Stimulated activated CD8-positive, alpha-beta memory T cell treated with anti-CD3 and anti-CD28 coated beads, Interleukin-15, amount 100 ng/mL, for 1 hour (primary cell): ENCODE measurements at regions not wholly inside any gene's neighbourhood (a gene's known extent, or its start where the extent isn't known, plus 50 kb on each side); places are given as distances from the start of the nearest gene placed in this dataset.

Experiments used
- DNase-seq: peaks from one replicate; pipeline ENCODE4 v3.0.0-alpha.2; 2020; ENCODE audit warnings: low read depth

DNA sequence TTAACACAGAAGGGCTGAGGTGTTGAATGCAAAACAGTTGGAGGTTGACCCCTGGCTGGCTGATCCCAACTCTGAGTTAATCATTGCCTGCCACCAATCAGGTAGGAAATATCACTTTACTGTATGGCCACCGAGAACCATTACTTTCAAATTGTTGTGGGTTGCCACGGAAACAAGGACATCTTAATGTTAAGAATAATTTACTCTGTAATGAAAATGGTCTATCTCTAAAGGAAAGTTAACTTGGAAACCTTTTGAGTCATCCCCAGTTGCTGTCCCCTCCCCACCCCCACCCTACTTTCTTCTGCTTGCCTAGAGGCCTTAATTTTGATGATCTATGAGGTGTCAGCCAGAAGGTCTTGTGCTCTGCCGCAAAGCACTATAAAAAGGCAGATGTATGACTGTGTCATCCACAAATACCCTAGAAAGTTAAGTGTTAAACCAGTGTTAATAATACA is 78.7 kb upstream of the SNRK start:
- DNase-seq: no peak

DNA sequence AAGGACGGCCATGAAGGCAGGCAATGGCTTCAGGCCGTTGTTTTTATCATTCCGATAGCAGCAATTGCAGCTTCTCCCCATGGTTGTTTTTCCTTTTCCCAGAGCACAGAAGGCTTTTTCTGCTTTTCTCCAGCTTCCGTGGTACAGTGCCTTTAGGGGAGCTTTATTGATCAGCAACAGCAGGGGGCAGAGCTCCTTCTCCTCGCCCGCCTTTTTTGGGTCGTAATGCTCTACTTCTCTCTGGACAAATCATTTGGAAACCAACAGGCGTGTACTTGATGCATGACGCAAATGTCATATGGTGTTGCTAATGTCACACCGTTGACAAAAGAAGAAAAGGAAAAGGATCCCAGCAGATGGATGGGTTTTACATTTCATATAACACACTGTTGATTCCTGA is 79.7 kb upstream of the SNRK start:
- DNase-seq: no peak

DNA sequence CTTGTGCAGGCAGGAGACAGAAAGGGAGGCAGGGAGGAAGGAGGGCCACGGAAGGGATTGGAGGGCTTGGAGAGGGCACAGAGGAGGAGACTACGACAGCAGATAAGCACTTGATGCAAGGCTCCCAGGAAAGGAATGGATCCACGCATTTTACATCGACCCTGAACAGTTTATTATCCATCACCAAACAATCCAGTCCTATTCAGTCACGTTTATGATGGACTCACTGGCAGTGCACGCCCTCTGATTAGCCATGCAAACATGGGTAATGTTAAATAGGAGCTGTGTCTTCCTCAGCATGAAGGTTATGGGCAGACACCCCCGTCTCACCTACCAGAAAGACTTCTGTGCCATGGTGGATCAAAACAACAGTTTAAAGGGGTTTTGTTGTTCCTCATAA is 80.2 kb upstream of the SNRK start:
- no peak for DNase-seq

DNA sequence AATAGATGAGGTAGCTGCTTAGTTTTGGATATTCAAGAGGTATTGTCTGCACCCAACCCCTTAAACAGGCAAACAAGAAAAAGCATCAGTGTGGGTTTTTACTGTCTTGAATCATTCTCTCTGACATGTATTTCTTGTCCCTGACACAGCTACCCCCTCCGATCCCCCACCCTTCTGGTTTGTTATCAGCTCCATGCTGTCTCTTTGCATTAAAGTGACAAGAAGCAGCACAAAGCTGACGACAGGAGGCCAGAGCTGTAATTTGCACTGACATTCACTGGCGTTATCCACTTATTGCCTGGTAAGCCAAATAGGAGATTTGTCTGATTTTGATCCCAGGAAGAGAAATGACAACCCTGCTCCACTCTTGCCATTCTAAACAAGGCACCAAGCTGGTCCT is 83.3 kb upstream of the SNRK start:
- no peak for DNase-seq

DNA sequence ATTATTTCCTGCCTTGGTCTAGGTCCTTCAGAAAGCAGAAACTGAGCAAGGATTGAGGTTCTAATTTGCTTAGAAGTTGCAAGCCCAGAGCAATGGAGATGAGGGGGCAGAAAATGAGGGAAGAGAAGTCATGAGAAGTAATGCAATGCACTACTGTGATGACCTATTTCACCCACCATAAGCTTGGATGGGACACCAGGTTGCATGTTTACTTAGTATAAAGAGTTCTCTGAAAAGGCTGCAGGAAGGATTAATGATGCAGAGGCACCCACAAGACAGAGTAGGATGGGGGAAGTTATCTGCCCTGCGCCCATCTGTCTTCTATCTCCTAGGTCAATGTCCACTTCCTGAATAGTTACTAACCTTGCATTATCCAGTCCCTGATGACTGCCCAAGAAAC is 84.8 kb upstream of the SNRK start:
- DNase-seq: no peak

DNA sequence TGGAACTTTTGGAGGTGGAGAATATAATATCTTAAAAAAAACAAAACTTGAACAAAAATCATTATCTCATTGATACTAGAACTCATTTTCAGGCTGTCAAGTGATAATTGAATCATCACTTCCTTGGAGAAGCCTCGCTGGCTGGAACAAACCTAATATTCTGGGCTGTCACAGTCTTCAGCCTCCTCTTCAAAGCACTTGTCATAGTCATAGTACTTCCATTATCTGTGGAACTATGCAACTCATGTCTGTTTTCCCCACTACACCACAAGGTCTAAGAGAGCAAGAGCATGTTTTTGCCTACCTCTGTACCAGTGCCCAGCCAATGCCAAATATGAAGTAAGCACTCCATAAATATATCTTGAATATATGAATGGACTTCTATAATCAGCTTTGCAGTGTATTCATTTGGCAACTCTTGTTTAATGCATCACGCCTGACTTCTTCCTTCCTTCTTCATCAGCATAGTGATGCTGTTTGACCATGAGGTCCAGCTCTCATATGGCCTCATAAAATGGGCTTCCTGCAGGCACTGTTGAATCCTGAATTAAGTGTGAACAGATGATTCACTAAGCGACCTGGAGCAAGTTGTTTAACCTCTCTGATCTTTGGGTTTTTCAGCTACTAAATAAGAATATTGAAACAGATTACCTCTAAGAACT is 86.6 kb upstream of the SNRK start:
- no peak for DNase-seq

DNA sequence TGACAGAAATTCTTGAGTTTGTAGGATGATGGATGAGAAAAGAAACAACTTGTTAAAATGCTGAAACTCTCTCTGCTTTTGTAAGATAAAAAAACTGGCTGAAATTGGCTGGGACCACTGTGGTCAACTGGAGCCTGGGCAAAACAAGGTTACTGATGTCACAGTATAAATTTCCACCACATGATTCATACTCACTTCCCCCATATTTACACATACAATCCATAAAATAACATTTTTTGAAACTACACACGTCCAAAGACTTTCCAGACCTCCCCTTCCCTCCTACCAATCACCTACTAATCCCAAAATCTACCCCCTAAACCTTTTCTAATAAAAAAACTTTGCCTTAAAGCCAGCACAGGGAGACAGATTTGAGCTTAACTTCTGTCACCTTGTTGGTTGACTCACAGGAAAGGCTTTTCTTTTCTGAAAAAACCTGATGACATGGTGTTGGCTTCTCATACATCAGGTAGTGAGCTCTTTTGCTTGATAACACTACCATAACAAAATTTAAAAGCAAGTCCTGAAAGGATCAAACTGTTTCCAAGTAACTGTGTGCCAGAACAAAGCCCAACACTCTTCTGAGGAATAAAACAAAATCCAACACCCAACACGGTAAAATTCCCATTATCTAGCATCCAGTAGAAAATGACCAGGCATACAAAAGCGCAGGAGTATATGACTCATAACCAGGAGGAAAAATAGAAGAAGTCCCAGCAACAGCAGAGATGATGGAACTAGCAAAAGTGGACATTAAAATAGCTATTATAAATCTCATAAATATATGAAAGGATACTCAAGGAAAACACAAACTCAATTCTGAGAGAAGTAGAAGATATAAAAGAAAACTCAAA is 87.3 kb upstream of the SNRK start:
- no peak for DNase-seq

DNA sequence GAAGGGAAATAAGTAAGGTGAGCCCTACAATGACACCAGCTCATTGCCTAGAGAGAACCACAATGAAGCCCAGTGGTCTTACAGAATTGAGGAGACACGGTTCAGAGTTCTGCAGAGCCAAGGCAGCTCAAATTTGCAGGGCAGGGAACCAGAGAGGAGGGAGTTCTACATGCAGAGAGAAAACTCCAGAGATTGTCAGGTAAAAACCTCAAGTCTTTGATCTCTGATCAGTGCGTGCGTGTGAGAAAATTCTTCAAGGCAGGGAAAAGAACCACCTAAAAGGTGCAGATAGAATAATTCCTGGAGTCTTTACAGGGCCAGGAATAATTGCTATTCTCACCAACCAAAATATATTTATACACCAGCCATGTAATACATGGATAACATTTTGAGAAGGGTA is 88.0 kb upstream of the SNRK start:
- DNase-seq: no peak

DNA sequence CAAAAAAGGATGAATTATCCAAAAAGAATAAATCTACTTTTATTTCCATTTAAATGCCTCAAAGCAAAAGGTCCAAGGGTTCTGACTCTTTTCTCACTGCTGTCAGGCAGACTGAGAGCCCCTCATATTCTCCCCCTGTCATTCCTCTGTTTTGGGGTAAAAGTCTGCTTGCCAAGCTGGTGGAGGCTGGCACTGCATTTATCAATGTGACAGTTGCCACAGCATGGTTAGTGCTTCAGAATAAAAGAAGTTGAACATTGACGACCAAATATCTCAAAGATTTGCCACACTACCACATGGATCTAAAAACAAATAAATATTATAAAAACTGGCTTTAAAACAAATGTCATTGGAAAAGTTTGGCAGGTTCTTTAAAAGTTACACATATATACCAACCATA is 89.2 kb upstream of the SNRK start:
- no peak for DNase-seq

DNA sequence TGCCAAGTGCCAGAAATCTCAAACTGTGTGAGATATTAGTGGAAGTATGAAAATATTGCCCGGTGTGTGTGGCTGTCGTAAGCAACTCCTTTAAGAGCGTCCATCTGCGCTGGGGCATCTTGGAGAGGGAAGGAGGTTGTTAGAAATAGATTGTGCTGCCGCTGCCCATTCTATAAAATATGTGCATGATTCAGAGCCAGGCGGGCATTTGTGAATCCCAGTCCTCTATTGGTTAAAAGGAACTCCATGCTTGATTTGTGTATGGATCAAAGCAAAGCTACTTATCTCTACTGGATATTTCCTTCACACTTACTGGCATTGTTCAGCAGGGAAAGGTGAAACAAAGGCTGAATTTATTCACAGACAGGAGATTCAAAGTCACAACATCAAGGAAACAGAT is 89.6 kb upstream of the SNRK start:
- DNase-seq: no peak

DNA sequence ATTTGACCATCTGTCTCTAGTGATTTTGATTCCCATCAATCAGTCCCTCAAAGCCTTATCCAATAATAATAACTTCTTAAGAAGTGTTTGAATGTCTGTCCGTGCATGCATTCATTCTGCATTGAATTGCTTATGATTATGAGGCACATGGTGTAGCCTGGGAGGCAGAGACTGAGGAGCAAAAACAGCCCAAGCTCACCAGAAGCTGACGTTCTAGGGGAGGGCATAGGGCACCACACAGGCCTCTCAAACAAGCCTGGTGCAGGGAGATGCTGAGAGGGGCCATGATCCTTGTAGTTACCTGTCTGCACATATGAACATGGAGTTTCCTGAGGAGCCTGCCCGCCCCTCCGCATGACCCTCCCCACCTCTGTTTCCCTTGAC is 89.2 kb upstream of the POMGNT2 start:
- DNase-seq: no peak

DNA sequence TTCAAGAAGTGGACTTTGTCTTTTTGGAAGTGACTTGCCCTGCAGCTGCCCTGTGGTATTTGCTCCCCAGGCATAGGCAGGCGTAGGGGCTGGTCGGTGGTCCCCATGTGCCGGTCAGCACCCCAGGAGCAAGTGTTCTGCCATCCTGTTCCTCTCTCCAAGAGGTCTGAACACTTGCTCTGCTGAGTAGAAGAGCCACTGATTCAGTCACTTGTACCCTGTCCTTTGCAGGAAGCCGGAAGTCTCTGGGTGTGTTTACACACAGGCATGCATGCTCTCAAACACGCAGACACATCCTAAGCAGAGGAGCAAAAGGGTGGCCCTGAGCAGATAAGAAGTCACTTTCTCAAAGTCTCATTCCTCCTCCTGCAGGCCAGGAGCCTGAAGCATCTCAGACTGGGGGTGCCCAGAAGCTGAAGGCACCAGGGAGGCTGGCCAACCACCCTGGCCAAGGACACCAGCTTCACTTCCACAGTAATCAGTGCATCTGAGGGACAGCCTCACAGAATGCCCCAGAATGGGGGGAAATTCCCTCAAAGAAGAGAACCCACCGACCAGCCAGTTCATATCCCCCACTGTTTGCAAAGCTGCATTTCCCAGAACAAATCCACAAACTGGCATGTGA is 88.7 kb upstream of the POMGNT2 start:
- DNase-seq: no peak

DNA sequence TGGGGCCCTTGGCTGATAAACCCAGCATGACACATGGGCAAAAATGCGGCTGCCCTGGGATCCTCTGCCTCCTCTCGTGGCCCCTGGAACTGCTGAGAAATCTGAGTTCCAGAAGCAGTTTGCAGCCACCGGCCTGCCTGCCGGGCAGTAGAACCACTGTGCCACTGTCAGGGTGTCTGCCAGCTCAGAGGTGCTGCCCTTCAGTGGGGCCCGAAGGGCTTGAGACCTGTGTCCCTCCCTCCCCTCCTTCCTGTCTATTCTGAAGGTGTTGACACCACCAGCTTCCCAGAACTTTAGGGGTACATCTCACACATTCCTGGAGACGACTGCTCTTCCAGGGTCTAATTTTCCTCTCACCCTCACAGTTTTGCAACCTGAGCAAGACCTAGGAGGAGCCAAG is 88.2 kb upstream of the POMGNT2 start:
- DNase-seq: no peak

DNA sequence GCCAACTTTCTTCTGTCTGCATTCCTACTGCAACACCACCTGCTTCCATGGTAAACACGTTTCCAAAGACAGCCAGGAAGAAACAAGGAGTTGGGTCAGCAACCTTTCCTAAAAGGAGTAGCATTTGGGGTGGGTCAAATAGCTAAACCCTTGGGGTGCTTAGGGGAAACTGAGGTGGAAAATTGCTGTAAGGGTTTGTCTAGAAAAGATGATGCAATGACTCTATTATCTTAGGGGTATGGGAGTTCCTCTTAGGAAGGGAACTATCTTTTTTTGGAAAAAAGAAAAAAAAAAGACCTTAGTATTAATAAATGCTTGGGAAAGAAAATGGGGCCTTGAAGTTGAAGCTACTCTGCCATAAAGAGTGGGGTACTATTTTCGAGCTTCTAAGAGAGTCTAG is 86.1 kb upstream of the POMGNT2 start:
- DNase-seq: no peak

DNA sequence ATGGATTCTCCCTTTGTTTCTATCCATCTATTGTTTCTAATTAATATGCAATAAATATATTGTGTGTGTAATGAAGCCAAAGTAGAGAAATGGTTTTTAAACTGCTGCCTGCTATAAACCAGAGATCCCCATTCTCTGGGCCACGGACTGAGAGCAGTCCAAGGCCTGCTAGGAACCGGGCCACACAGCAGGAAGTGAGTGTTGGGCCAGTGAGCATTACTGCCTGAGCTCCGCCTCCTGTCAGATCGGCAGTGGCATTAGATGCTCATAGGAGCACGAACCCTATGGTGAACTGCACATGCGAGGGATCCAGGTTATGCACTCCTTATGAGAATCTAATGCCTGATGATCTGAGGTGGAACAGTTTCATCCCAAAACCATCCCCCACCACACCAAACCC is 85.2 kb upstream of the POMGNT2 start:
- no peak for DNase-seq

DNA sequence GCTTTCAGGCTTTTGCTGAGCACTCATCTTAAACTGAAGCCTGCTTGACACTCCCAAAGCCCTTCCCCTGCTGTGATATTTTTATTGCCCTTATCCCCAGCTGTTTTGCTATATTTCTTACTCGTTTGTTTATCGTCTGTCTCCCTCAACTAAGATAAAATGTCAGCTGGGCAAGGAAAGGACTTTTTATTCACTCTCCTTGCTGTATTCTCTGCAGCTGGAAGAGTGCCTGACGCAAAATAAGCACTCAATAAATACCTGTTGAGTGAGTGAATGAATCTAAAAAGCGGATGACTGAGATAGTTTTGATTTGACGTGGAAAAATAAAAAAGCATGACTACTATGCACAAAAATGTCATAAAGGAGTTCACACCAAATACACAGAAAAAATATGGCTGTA is 84.8 kb upstream of the POMGNT2 start:
- no peak for DNase-seq

DNA sequence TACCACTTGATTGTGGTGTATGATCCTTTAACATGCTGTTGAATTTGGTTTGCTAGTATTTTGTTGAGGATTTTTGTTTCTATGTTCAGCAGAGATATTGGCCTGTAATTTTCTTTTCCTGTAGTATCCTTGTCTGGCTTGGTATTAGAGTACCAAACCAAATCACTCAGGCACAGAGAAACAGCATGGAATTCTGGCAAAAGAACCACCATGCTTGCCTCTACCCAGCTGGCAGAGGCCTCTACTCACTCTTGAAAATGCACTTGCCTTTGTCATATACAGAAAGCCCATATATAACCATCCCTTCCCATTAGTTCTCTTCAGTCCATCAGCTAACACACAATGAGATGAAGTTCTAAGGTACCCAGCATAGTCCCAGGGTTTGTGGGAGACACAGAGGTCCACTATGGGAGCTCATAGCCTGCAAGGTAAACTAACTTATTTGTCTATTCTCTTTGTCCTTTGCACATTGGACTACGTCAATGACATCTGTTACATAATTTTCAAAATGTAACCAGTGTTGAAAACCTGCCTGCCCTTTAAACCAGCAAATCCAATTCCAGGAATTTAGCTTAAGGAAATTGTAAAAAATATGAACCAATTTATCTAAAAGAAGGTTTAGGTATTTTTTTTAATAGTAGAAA is 82.1 kb upstream of the POMGNT2 start:
- DNase-seq: no peak

DNA sequence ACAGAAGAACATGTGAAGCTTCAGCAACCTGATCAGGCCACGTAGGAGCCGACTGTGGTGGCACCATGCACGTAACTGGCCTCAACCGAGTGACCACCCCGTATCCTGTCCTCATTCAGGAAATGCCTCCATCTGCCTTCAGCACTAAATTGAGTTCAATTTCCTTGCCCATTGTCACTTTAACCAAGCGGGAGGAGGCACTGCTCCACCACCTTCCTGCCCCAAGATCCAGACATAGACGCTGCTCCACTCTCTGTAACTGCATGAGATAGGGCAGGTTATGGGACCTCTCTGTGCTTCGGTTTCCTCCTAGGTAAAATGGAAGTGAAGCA is 80.1 kb upstream of the POMGNT2 start:
- DNase-seq: no peak

DNA sequence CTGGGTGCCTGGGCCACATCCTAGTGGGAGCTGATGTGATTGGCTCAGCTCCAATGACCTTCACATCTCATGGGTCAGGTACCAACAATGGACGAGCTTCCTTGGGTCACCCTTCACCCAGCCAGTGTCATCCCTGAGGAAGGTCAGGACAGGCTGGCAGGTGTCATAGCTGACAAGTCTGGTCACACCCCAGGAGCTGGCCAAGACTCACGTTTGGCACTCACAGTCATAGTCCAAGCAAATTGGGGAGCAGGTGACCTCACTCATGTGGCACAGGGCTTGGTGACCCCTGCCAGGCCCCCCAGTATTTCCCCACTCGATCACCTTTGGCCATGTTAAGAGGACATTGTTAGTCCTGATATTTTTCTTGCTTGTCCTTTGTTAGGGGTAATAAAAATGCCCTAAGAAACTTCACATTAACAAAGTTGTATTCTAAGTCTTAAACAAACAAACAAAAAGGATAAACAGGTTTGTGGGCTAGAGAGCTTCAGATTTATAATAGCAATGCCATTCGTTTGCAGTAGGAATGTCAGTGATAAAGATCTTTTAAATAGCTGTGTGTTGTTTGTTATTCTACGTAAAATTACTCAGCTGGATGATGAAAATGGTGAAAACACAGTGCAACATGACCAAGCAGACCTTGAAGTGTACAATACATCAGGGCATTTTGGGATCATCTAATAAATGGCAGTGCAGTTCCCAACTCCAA is 79.5 kb upstream of the POMGNT2 start:
- no peak for DNase-seq

DNA sequence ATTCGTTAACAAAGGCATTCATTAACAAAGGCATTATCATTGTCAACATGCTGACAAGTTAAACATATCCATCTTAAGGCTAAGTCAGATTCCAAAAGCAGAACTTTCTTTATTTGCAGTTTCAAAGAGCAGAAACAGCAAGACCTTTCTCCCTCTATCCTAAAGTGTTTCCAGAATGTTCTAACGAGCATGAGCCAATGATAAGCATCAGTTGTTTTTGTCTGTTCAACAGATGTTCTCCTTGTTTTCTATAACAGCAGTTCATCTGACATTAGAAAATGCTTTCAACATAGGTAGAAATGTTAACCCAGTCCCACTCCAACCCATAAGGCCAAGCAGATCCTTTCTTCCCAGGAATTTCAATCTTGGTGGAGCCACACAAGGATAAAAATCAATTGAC is 77.6 kb upstream of the POMGNT2 start:
- DNase-seq: no peak

DNA sequence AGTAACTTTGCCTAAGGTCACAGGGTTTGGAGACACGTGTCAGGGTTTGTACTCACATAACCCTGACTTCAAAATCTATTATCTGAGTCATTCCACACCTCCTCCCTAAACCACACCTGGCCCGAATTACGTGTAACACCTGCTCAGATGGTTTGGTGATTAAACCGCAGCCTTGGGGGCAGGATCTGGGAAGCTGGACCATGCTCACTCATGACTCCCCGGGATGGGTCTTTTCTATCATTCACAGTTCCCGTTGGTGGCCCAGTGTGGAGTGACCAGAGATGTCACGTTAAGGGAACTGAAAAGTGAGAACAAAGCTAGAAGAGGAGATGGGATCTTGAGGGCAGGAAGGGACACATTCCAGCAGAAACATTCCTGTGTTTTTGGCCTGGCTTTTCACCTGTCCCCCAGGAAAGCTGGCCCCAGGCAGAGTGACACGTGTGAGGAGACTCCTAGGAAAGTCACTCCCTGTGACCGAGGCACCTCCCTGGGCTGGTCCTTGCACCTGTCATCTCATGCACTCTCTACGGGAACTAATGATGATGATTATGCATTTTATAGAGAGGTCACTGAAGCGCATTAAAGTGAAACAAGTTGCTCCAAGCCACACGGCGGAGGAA is 75.4 kb upstream of the POMGNT2 start:
- no peak for DNase-seq

DNA sequence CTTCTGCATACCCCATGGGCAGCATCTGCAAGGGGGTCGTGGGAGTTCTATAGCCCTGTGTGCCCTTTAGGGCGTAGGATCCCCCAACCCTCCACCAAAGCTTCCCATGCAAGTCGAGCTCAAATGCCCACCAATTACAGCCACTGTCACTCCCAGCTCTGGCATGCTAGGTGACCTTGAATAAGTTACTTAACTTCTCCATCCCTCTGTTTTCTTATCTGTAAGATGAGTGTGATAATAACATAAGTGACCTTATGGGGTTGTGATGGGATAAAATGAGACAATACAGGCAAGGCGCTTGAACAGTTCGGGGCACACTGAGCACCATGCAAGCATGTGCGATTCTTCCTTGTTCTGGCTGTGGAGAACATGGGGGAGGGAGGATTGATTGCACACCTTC is 74.8 kb upstream of the POMGNT2 start:
- DNase-seq: no peak
